NB4 (cell line): ENCODE measurements at regions not wholly inside any gene's neighbourhood (a gene's known extent, or its start where the extent isn't known, plus 50 kb on each side); places are given as distances from the start of the nearest gene placed in this dataset.

ENCODE experiments used
- MAX ChIP-seq: IDR thresholded peaks from 2 replicates; pipeline ENCODE4 v1.6.1; 2011; ENCODE audit warnings: low read depth, low read length
- POLR2A ChIP-seq: IDR thresholded peaks from 2 replicates; pipeline ENCODE4 v1.6.1; 2011; ENCODE audit warnings: mild to moderate bottlenecking; ENCODE audit not compliant: insufficient read length; ENCODE audit errors: extremely low read depth
- TF ChIP-seq, protein P1 (sequence below): IDR thresholded peaks from one replicate; pipeline ENCODE4 v1.5.1; 2012; ENCODE audit warnings: low read depth, low read length

DNA sequence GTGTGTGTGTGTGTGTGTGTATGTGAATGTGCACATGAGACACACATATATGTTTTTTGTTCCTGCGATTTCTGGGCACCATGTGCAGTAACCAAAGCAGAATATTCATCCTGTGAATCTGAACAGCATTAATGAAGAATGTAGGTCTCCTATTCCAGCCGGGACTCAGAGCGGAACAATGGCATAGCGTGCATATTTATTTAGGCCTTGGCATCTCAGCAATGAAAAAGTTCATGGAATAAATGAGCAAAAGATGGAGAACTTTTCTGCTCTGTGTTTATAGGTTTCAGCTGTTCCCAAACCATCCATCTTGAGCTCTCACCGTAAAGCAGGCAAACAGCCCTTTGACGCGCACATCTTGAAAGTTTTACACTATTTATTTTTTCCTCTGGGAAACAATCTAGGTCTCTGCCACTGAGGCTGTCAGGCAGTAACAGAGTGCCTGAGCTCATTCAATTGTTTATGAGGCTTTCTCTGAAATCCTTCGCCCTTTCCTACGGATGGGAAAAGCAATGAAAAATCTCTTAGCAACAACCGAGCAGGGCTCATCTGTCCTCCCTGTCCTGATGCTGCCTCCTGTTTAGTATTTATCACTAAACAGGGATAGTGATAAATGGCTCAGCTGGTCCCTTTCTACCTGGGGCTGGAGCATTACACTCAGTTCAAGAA, 65.9 kb upstream of the KCNK12 start:
- TF ChIP-seq, protein P1, sequence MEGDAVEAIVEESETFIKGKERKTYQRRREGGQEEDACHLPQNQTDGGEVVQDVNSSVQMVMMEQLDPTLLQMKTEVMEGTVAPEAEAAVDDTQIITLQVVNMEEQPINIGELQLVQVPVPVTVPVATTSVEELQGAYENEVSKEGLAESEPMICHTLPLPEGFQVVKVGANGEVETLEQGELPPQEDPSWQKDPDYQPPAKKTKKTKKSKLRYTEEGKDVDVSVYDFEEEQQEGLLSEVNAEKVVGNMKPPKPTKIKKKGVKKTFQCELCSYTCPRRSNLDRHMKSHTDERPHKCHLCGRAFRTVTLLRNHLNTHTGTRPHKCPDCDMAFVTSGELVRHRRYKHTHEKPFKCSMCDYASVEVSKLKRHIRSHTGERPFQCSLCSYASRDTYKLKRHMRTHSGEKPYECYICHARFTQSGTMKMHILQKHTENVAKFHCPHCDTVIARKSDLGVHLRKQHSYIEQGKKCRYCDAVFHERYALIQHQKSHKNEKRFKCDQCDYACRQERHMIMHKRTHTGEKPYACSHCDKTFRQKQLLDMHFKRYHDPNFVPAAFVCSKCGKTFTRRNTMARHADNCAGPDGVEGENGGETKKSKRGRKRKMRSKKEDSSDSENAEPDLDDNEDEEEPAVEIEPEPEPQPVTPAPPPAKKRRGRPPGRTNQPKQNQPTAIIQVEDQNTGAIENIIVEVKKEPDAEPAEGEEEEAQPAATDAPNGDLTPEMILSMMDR, result no peak
- TF ChIP-seq MAX (no peak), POLR2A (no peak)
